OCI-LY7 (cell line): ENCODE measurements at regions not wholly inside any gene's neighbourhood (a gene's known extent, or its start where the extent isn't known, plus 50 kb on each side); places are given as distances from the start of the nearest gene placed in this dataset.

Experiments used
- CTCF ChIP-seq: fragments of 200-600 bp; sonication (generic); conservative IDR thresholded peaks from 2 replicates; pipeline ENCODE4 v1.5.1; 2014; ENCODE audit warnings: mild to moderate bottlenecking, antibody characterized with exemption, low read length, moderate library complexity, mixed read lengths
- EZH2phosphoT487 ChIP-seq: fragments of 200-600 bp; sonication (generic); IDR thresholded peaks from 2 replicates; pipeline ENCODE4 v1.6.1; 2018; ENCODE audit warnings: low read depth, borderline replicate concordance, mild to moderate bottlenecking, mixed run types, antibody characterized with exemption, low read length, moderate library complexity, mixed read lengths

- TF ChIP-seq CTCF (no peak), EZH2phosphoT487 (no peak)
Observed at GRCh38 chr2:49585921-49586320, 431.6 kb upstream of the FSHR start.
